HG02885 (cell line): ENCODE measurements at regions not wholly inside any gene's neighbourhood (a gene's known extent, or its start where the extent isn't known, plus 50 kb on each side); places are given as distances from the start of the nearest gene placed in this dataset.
A peak's percentile ranks its signal among the peaks of the same experiment; 100 is the strongest.

ENCODE experiments used
- ATAC-seq: cut with Tn5 transposase; IDR thresholded peaks from one replicate; pipeline ENCODE4 v1.9.1; 2021; ENCODE audit warnings: mild to moderate bottlenecking; ENCODE audit not compliant: unreplicated experiment, poor library complexity

DNA sequence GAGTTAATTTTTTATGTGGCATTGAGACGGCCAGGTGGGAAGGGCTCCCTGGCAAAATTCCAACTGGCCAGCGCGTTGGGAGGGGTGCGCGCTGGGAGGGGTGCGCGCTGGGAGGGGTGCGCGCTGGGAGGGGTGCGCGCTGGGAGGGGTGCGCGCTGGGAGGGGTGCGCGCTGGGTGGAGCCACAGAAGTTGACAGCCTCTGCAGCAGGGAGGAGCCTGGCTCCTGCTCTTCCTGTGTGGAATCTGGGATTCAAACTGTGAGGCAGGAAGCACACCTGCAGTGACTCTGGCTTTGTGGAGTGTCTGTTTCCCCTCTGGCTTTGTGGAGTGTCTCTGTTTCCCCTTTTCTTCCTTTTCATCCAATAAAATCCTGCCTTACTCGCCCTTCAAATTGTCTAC, 147.9 kb upstream of the CBLN2 start:
- no peak for ATAC-seq

DNA sequence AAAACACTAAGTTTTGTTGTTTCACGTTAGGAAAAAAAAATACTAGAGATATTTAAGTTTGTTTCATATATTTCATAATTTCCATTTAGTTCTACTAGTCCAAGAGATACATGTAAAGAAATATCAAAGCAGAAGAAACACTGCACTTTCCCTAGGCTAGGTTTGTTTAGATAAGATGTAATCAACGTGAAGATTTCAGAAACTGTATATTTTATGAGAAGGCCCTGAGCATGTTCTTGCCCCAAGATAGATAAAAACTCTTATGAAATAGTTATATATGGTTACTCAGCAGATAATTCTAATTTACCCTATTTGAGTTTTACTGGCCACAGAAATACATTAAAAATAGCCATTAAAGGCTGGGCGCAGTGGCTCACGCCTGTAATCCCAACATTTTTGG, 143.6 kb upstream of the CBLN2 start:
- no peak for ATAC-seq

DNA sequence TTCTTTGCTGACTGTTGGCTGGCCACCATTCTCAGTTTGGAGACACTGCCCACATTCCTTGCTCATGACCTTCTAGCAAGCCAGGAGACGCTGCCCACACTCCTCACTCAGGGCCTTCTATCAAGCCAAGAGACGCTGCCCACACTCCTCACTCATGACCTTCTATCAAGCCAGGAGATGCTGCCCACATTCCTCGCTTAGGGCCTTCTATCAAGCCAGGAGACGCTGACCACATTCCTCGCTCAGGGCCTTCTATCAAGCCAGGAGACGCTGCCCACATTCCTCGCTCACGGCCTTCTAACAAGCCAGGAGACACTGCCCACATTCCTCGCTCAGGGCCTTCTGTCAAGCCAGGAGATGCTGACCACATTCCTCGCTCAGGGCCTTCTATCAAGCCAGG, 131.3 kb upstream of the CBLN2 start:
- no peak for ATAC-seq

DNA sequence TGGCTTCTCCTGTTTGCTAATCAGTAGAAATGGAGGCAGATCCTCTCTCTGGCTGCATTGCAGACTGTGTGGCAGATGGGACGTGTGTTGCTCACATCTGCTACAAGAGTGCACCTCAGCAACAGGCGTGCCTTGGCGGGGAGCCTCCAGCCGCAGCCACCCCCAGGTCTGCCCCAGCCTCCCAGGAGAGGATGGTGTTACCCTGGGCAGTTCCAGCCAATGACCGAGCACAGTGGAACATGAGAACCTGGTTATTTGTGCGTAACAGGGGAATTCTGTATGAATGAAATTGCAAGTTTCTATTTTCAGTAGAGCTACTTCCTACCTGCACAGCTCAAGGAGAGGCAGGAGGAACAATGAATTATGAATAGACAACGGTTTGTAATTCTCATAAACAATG, 130.6 kb upstream of the CBLN2 start:
- peak; percentile 88 for ATAC-seq

DNA sequence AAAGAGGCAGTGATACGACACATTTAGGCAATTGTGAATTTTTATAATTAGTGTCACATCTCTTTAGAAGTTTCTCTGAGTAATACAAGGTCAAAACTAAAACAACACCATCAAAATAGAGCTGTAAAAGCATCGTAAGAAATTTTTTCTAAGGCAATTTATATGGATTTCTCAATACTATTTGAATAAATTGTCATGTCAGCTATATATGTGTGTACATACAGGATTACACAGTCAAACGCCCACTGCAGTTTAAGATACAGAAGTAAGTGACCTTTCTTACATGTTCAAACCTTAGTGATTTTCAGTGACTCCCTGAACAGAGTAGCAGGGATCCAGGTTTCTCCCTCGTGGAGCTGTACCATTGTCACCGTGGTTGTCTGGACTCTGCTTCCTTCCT, 129.1 kb upstream of the CBLN2 start:
- ATAC-seq: no peak

DNA sequence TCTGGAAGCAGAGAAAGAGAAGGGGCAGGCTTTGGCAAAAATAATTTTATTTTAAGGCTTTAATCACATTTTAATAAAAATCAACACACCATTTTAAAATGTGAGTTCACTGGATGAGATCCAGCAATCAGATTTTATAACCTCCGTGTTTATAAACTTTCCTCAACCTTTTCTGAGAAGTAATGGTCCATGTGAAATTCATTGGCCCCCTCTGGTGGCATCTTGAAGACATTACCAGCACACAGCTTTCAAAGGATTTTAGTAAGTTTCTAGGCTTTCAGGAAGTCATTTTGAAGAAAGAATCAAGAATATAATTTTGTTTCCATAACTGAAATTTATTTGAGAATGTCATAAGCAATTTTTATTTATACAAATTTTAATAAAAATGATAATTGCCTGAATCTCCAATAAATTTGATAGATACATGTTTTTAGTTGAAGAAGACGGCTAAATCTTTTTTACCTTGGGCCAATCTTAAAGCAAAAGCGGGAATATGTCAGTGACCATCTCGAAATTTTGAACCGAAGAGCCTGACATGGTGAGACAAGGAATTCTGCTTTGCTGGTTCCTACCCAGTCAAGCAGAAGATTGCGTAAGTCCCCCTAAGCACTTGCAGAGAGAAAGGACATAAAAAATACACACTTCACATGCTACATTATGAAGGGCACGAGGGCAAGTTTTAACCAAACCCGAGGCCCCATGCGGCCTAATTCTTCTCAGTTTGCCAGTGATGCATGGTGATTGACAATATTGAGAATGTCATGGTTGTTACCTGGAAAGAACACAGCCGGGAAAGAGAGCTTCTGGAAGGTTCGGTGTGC, 128.4 kb upstream of the CBLN2 start:
- ATAC-seq: peak; percentile 55

DNA sequence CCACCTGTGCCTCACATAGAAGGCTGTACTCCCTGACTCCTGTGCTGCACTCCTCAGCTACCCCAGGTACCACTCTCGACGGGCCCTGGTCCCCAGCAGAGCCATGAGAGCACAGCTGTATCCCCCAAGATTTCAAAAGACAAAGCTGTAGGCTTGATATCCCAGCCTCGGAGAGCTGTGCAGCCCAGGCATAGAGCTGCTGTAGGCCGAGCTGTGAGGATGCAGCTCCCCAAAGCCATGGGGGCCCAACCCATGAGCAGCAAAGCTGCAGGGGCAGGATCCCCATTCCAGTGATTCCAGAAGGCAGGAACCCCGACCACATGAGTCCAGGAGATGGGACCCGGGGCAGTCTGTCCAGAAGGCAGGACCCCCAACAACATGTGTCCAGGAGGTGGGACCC, 123.8 kb upstream of the CBLN2 start:
- no peak for ATAC-seq

DNA sequence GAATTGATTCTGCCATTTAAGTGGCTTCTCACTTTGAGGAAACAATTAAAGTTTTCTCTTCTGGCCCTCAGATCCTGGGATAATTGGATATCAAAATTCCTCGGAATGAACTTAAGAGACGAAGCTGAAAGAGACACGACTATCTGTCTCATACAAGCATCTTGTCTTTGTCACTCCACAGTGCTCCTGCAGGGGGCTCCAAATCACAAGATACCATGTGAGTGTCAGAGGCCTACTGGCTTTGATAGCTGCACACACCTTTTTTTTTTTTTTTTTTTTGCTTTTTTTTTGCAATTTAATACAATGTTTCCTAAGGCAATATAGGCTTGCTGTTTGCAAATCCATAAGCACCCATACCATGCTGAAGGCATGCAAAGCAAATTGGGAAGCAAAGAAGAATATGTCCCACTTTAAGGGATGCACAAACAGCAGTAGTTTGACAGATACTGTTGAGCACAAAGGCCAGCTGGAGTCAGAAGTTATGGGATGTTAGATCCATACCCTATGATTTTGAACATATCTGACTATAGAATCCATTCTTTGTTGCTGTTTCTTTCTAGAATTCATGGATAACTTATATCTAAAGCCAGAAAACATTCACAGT, 109.0 kb upstream of the CBLN2 start:
- peak; percentile 91 for ATAC-seq

DNA sequence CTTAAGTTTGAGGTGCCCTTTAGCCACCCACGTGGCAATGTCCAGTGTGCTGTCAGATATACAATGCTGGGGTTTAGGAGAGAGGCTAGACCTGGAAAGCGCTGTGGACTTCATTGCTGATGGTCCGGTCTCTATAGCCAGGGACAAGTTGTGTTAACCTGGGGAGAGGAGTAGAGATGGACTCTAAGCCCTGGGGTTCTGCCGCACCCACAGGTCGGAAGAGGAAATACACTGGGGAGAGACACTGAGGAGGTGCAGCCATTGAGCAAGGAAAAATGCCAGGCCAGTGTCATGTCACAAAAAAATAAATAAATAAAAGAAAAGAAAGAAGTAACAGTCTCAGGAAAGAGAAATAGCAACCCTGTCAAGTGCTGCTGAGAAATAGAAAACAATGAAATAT, 106.9 kb upstream of the CBLN2 start:
- ATAC-seq: no peak

DNA sequence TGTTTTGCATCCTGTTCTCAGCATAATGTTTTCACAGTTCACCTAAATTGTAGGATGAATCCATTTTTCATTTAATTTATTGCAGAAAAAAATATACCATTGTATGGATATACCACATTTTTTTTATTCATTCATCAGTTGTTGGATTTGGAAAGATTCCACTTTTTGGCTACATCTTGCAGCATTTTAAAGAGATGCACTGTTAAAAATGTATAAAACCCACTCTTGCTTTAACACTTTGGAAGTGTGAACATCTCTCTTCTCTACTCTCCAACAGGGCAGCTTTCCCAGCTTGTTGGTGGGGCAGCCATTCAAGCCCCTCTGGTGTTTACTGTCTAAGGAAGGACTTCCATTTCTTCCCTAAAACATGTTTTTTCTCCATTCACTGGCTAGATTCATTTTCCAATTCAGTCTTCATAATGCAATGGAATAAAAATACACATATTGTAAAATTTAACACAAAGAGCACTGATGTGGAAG, 104.4 kb upstream of the CBLN2 start:
- no peak for ATAC-seq

DNA sequence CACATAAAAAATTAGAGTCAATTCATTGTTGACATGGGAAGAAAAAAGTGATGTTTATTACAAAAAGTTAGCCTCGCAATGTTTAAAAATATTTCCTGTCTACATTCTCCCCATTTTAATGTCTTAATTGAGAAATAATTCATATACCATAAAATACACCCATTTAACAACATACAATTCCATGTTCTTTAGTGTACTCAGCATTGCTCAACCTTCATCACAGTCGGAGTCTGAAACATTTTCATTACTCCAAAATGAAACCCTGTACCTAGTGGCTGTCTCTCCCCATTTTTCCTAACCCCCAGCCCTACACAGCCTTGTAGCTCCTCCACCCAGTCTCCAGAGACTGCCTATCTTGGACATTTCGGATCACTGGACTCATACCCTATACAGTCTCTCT, 103.9 kb upstream of the CBLN2 start:
- ATAC-seq: no peak

DNA sequence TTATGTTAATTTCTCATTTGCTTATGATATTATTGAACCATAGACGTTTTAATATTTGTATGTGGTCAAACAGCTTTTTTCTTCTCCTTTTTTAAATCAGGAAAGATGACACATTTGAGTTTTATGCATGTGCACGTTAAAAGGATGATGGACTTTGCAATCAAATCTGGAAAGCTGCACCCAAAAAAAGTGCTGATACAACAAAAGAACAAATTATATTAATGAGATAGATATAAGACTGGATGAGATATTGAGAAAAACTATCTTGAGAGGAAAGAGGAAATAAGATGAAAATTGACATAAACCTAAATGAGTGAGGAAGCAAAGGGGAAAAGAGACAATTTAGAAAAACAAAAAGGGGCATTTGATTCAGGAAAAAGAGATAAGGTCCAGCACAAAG, 96.4 kb upstream of the CBLN2 start:
- ATAC-seq: no peak

DNA sequence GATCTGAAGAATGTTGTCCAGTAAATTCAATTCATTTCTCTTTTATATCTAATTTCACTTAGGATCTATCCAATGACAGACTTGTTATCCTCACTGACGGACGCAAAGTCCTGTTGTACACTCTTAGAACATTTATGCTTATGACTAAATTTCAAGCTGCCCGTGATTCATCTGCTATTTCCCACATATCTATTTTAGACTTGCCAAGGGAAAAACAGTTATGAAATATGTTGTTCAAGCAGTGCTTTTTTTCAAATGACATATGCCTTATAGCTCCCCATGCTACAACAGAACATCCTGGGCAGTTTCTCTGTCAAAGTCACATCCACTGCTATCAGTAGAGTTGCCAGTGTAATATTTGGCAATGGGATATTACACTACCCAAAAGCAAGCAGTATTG, 94.2 kb upstream of the CBLN2 start:
- no peak for ATAC-seq

DNA sequence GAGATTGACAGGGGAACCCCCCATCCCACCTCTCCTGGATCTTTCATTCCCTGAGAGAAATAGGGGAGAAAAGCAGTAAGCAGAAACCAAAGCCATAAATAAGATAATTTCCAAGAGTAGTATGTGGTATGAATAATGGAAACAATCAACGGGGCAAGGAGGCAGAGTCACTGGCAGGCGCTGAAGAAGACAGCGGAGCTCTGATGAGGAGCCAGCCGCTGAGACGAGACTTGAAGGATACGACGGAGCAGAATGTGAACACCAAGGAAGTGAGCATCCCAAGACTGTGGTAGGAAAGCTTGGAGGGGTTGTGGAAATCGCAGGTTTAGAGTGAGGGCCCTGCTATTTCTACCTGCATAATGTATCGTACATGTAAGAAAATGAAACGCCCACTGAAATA, 93.6 kb upstream of the CBLN2 start:
- no peak for ATAC-seq

DNA sequence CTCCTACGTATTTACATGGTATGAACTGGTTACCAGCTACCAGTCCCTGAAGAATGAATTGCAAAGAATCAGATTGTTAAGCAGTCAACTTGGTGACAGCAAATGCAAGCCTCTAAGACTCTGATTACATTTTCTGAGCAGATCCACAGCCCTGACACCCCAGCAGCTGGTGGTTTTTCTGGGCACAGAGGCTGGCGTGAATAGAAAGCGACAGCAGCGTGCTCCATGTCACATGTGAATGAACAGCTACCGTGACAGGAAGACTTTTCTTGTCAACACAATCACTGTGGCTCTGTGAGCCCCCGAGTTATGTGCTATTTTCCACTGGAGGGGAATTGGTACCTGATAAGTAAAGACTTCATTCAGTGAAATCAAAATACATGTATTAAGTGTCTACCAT, 93.2 kb upstream of the CBLN2 start:
- no peak for ATAC-seq

DNA sequence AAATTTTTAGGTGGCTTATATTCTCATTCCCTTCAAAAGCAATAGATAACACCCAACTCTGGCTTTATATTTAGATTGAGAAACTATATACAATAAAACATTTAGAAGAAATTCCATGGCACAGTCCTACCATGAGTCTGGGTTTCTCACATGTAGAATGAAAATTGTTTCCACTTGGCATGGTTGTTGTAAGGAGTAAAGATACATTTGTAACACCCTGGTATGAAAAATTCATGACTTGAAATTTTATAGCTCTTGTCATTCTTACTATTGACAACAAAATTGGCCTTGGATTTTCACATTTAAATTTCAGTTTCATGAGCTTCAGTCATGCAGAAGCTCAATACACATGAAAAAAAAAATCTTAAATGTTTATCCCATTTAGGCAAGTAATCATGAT, 92.5 kb upstream of the CBLN2 start:
- ATAC-seq: no peak

DNA sequence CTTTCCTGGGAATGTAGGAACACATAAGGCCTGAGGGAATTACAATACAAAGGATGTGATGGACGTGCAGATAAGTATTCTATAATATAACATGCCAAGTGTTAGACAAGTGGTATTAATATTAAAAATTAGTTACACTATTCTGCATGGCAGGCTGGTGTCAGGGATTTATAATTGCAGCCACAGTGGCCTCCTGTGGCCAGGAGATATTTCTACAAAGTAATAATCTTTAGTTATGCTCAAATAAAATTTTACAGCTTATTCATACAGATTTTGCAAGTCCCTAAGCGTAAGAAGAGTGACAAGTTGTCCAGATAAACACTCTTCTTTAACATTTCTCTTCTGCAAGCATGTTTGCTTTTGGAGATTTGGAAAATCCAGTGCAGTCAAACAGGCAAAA, 90.4 kb upstream of the CBLN2 start:
- ATAC-seq: no peak

DNA sequence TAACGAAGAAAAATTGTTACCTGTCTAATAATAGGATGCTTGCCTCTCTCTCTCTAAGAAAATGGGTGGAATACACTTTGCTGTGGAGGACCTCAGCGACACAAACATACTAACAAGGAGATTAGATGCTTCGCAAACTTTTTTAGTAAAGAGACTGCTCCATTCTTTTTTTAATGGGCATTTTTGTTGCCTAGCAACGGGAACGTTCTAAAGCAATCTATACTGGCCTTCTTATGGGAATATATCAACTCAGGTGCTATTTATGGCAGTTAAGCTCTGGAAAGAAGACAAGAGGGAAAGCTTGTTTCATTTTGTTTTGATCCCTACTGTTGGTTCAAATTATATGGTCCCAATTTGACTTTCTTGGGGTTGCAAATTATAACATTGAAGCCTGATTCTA, 86.8 kb upstream of the CBLN2 start:
- ATAC-seq: no peak

DNA sequence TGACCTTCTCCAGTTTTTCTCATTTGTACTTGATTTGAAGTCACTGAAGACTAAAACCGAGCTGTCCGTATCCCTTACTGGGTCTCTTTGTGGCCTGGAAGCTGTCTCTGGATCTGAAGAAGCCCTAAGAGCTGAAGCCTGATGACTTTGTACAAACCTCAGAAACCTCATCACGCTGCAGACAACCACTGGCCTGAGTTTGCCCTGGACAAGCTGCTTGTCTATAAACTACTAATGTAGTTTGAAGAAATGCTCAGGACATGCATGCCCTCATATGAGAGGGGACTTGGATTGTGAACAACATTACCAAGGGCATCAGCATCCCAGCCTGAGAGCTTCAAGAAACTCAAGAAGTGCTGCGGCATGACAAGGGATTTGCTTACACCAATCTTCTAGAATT, 79.3 kb upstream of the CBLN2 start:
- no peak for ATAC-seq

DNA sequence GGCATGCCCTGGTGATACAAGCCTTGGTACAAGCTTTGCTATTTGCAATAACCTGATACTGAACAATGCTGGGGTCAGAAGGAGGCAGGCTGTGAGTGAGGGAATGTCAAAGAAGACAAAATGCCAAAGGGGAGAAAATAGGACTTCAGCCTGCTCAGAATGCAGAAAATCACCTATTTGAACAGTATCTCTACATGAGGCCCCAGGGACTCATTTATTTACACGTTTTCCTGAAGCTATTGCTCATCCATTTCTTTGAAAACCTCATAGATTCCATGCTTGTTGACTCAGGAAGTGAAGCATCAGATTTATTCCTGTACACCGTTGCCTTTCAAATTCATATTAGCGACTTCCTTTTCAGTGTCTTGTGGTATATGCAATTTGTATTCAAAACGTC, 69.4 kb upstream of the CBLN2 start:
- ATAC-seq: no peak

DNA sequence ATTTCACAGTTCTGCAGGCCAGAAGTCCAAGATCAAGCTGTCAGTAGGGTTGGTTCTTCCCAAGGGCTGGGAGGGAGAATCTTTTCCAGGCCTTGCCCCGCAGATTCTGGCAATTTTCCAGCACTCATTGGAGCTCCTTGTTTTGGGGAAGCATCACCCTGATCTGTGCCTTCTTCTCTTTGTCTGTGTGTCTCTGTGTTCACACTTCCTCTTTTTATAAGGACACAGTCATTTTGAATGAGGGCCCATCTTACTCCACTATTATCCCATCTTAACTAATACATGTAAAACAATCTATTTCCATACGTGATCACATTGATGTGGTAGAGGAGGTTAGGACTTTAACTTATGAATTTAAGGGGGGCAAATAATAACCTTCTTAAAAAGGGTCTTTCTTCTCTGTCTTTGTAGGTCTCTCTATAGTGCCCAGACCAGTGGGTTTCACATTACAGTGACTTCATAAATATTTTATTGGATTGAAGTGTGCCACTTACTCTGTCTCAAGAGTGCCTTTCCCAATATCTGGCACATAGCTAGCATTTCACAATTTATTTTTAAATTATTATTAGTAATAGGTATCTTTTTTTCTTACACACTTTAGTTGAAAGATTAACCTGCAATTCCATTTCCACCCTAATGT, 68.9 kb upstream of the CBLN2 start:
- no peak for ATAC-seq

DNA sequence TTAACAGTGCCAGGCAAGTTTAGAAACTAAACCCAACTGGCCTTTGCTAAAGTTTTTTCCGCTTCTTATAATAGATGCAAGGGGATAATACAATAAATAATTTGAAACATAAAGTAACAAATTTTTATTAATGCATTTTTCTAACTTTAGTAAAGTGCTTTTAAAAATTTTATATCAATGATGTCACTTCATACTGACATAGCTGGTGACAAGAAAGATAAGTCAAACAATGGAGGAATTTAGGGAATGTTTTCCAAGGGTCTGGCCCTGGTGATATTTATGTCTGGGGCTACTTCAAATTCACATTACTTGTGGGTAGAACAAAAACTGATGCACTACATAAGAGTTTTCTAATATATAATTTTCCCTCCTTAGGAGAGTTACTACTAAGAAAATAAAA, 61.2 kb upstream of the CBLN2 start:
- ATAC-seq: no peak
